ENCODE measurements at regions not wholly inside any gene's neighbourhood (a gene's known extent, or its start where the extent isn't known, plus 50 kb on each side); places are given as distances from the start of the nearest gene placed in this dataset.

DNA sequence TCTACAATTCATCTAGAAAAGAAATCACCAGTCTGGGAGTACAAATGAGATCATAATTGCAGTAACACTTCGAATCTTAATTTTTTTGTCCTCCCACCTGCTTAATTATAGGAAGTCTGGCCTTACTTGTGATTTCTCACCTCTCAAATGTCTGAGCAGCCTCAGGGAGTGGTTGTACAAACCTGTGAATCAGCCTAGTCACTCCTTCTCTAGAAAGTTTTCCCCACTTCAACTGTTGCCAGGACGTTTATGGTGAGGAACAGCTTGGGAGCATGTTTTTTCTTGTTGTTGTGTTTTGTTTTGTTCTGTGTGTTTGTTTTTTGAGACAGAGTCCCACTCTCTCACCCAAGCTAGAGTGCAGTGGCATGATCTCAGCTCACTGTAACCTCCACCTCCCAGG lies 50.3 kb upstream of the CLDN10 start:
- no peak for DNase-seq (ENCODE audit: low read depth)
- H3K4me3 ChIP-seq (ENCODE audit: low read depth, low read length), result no peak overlapping the region
- TF ChIP-seq, protein P1, sequence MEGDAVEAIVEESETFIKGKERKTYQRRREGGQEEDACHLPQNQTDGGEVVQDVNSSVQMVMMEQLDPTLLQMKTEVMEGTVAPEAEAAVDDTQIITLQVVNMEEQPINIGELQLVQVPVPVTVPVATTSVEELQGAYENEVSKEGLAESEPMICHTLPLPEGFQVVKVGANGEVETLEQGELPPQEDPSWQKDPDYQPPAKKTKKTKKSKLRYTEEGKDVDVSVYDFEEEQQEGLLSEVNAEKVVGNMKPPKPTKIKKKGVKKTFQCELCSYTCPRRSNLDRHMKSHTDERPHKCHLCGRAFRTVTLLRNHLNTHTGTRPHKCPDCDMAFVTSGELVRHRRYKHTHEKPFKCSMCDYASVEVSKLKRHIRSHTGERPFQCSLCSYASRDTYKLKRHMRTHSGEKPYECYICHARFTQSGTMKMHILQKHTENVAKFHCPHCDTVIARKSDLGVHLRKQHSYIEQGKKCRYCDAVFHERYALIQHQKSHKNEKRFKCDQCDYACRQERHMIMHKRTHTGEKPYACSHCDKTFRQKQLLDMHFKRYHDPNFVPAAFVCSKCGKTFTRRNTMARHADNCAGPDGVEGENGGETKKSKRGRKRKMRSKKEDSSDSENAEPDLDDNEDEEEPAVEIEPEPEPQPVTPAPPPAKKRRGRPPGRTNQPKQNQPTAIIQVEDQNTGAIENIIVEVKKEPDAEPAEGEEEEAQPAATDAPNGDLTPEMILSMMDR (IDR thresholded peaks at IDR 0.05; ENCODE audit: control insufficient read depth, extremely low read depth, insufficient read depth), result no peak

Measured in LNCaP clone FGC (cell line).